Loucy (cell line): ENCODE measurements at regions not wholly inside any gene's neighbourhood (a gene's known extent, or its start where the extent isn't known, plus 50 kb on each side); places are given as distances from the start of the nearest gene placed in this dataset.

Experiments used
- EZH2phosphoT487 ChIP-seq: fragments of 200-600 bp; IDR thresholded peaks from 2 replicates; pipeline ENCODE4 v1.6.1; 2018; ENCODE audit warnings: antibody characterized with exemption, mild to moderate bottlenecking, moderate library complexity, borderline replicate concordance
- TF ChIP-seq, protein P1 (sequence below): fragments of 200-600 bp; sonication (generic); conservative IDR thresholded peaks from 2 replicates; pipeline ENCODE4 v1.5.1; 2014; ENCODE audit warnings: mild to moderate bottlenecking, antibody characterized with exemption, low read length

DNA sequence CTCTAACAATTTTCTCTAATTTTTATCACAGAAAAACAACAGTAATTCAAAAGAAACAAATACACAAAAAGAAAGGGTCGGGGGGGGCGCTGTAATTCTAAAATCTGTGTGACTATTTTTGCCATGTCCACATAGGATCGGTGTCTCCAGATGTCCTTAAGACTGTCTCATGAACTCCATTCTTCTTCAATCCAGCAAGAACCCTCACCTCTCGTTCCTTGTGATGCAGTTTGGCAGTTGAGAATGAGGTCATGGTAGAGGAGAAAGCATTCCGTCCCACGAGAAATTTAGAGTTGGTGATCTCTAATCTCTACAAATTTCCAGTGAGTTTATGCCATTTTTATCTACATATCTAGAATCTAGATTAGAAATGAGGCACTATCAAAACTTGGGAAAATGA, 394.7 kb downstream of the TFEC start:
- TF ChIP-seq, protein P1, sequence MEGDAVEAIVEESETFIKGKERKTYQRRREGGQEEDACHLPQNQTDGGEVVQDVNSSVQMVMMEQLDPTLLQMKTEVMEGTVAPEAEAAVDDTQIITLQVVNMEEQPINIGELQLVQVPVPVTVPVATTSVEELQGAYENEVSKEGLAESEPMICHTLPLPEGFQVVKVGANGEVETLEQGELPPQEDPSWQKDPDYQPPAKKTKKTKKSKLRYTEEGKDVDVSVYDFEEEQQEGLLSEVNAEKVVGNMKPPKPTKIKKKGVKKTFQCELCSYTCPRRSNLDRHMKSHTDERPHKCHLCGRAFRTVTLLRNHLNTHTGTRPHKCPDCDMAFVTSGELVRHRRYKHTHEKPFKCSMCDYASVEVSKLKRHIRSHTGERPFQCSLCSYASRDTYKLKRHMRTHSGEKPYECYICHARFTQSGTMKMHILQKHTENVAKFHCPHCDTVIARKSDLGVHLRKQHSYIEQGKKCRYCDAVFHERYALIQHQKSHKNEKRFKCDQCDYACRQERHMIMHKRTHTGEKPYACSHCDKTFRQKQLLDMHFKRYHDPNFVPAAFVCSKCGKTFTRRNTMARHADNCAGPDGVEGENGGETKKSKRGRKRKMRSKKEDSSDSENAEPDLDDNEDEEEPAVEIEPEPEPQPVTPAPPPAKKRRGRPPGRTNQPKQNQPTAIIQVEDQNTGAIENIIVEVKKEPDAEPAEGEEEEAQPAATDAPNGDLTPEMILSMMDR: no peak
- no peak for TF ChIP-seq EZH2phosphoT487
